CD4-positive, alpha-beta T cell treated with Interleukin-6 for 4 hours (primary cell): ENCODE measurements at regions not wholly inside any gene's neighbourhood (a gene's known extent, or its start where the extent isn't known, plus 50 kb on each side); places are given as distances from the start of the nearest gene placed in this dataset.
"Not testable (repeated sequence)": the region's sequence is repeated elsewhere in the genome, so short reads cannot be mapped to it uniquely, and the experiment has no call there.

ENCODE experiments used
- DNase-seq: peaks from one replicate; pipeline ENCODE4 v3.0.0-alpha.2; 2020; ENCODE audit warnings: mixed read lengths

- no peak for DNase-seq
Observed at GRCh38 chr13:72657379-72657778, 70.0 kb downstream of the MZT1 start.

- no peak for DNase-seq
Observed at GRCh38 chr13:72656357-72656756, 71.1 kb downstream of the MZT1 start.

GRCh38 chr13:72653506-72653905 is 73.9 kb downstream of the MZT1 start:
- no peak for DNase-seq

- DNase-seq: no peak
Observed at GRCh38 chr13:72652681-72653080, 74.7 kb downstream of the MZT1 start.

- DNase-seq: no peak
Observed at GRCh38 chr13:72651144-72651543, 76.3 kb downstream of the MZT1 start.

GRCh38 chr13:72650051-72650700 is 77.3 kb downstream of the MZT1 start:
- no peak for DNase-seq

- no peak for DNase-seq
Observed at GRCh38 chr13:72648513-72649065, 78.8 kb downstream of the MZT1 start.

GRCh38 chr13:72647422-72647821 is 80.0 kb downstream of the MZT1 start:
- DNase-seq: no peak

- no peak for DNase-seq
Observed at GRCh38 chr13:72645521-72645920, 81.9 kb downstream of the MZT1 start.

- peak; percentile 59 for DNase-seq
Observed at GRCh38 chr13:72643311-72643989, 84.0 kb downstream of the MZT1 start.

- no peak for DNase-seq
Observed at GRCh38 chr13:72639377-72639776, 88.1 kb downstream of the MZT1 start.

GRCh38 chr13:72638059-72638815 is 89.2 kb downstream of the MZT1 start:
- DNase-seq: no peak

- DNase-seq: no peak
Observed at GRCh38 chr13:72637561-72637960, 89.9 kb downstream of the MZT1 start.

GRCh38 chr13:72634859-72635258 is 92.6 kb downstream of the MZT1 start:
- no peak for DNase-seq

- no peak for DNase-seq
Observed at GRCh38 chr13:72622546-72622945, 104.9 kb downstream of the MZT1 start.

GRCh38 chr13:72620874-72621273 is 106.6 kb downstream of the MZT1 start:
- no peak for DNase-seq

GRCh38 chr13:72617951-72618350 is 109.5 kb downstream of the MZT1 start:
- no peak for DNase-seq

GRCh38 chr13:72617186-72617585 is 110.2 kb downstream of the MZT1 start:
- DNase-seq: no peak

- not testable (repeated sequence) for DNase-seq
Observed at GRCh38 chr13:72610251-72610891, 117.1 kb downstream of the MZT1 start.

GRCh38 chr13:72599178-72599743 is 128.2 kb downstream of the MZT1 start:
- DNase-seq: no peak

- DNase-seq: no peak
Observed at GRCh38 chr13:72590091-72590740, 137.2 kb downstream of the MZT1 start.

- no peak for DNase-seq
Observed at GRCh38 chr13:72586518-72586917, 140.9 kb downstream of the MZT1 start.
